ENCODE measurements at regions not wholly inside any gene's neighbourhood (a gene's known extent, or its start where the extent isn't known, plus 50 kb on each side); places are given as distances from the start of the nearest gene placed in this dataset.

DNA sequence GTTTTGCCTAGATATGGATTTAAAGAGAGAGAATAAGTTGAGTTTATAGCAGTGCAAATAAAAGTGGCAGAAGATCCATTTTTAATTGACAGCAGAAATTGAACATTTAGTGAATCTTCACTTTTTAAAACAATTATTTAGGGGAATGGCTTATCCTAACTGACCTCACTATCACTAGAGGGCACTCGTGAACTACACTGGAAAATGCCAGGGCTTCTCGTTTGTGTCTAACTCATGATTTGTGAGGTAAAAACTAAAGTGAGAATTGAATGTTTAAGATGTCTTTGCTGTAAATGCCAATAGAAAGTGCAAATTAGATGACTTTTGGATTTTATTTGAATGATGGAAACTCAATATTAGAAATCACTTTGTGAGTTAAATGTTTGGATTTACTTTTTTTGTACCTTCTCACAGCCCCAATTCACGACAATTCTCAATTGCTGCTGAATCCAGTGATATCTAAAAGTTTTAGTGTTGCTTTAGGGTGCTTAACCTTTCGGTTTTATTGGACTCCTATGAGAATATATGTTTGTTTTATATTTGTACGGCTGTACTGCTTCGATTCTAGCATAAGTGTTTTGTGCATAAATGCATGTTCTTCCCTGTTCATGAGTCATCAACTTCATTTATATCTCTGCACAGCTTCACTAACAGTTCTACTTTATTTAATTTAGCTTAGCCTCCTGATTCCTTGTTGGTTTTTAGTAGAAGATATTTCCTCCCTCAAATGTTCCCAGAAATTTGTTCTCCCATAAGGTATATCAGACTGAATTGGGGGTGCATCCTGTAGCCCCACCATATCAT is 462.1 kb downstream of the MFSD1 start:
- H3K4me2 ChIP-seq (ENCODE audit: low read length), result no peak overlapping the region
- H3K27ac ChIP-seq (ENCODE audit: low read depth, low read length), result no peak overlapping the region
- H3K9me2 ChIP-seq (replicated peaks; ENCODE audit: control insufficient read depth, low read length), result no peaks in the 10 kb centered on the region
- no peaks in the 10 kb centered on the region for H3K27me3 ChIP-seq (ENCODE audit: control insufficient read depth, low read length)
- no peaks in the 10 kb centered on the region for H3K36me3 ChIP-seq (ENCODE audit: control insufficient read depth, low read length)
- no peaks in the 10 kb centered on the region for H3K79me2 ChIP-seq (ENCODE audit: control insufficient read depth, low read length)
- no peaks in the 10 kb centered on the region for H3K9me3 ChIP-seq (ENCODE audit: control insufficient read depth, insufficient read depth, low read length)
- no peaks in the 10 kb centered on the region for H3F3A ChIP-seq (ENCODE audit: control insufficient read depth, insufficient read depth)
- TF ChIP-seq, protein P1, sequence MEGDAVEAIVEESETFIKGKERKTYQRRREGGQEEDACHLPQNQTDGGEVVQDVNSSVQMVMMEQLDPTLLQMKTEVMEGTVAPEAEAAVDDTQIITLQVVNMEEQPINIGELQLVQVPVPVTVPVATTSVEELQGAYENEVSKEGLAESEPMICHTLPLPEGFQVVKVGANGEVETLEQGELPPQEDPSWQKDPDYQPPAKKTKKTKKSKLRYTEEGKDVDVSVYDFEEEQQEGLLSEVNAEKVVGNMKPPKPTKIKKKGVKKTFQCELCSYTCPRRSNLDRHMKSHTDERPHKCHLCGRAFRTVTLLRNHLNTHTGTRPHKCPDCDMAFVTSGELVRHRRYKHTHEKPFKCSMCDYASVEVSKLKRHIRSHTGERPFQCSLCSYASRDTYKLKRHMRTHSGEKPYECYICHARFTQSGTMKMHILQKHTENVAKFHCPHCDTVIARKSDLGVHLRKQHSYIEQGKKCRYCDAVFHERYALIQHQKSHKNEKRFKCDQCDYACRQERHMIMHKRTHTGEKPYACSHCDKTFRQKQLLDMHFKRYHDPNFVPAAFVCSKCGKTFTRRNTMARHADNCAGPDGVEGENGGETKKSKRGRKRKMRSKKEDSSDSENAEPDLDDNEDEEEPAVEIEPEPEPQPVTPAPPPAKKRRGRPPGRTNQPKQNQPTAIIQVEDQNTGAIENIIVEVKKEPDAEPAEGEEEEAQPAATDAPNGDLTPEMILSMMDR (IDR thresholded peaks at IDR 0.05; ENCODE audit: low read depth, low read length, poor library complexity, severe bottlenecking), result peak; percentile 60
- no peak for TF ChIP-seq EZH2phosphoT487 (IDR thresholded peaks at IDR 0.05; ENCODE audit: borderline replicate concordance, low read length)
- H4K20me1 ChIP-seq (ENCODE audit: control insufficient read depth, insufficient read depth, low read depth, low read length), result no peaks in the 10 kb centered on the region
- no peaks in the 10 kb centered on the region for H3K4me1 ChIP-seq (ENCODE audit: control insufficient read depth, low read length)
- H3K4me3 ChIP-seq (ENCODE audit: low read length), result no peak overlapping the region

DNA sequence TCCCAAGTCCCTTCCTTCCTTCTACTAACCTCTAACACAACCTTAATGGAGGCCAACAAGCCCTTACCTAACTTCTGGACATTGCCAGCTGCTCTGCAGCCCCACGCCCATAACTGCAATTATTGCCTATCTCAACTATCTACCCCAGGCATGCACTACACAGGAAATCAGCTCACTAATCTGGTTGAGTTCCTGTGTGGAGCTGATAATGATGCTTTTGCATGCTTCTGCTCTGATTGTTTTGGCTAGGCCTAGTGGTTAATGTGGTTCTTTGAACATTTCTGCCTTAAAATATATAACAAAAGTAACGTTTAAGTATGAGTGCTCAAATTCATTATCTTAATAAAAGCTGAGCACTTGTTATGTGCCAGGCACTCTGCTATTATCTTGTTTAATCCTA is 463.9 kb downstream of the MFSD1 start:
- no peaks in the 10 kb centered on the region for H3K79me2 ChIP-seq (ENCODE audit: control insufficient read depth, low read length)
- H4K20me1 ChIP-seq (ENCODE audit: control insufficient read depth, insufficient read depth, low read depth, low read length), result no peaks in the 10 kb centered on the region
- no peaks in the 10 kb centered on the region for H3K36me3 ChIP-seq (ENCODE audit: control insufficient read depth, low read length)
- no peak overlapping the region for H3K4me3 ChIP-seq (ENCODE audit: low read length)
- no peaks in the 10 kb centered on the region for H3K9me3 ChIP-seq (ENCODE audit: control insufficient read depth, insufficient read depth, low read length)
- H3K4me1 ChIP-seq (ENCODE audit: control insufficient read depth, low read length), result no peaks in the 10 kb centered on the region
- no peak for TF ChIP-seq EZH2phosphoT487 (IDR thresholded peaks at IDR 0.05; ENCODE audit: borderline replicate concordance, low read length)
- TF ChIP-seq, protein P1 (IDR thresholded peaks at IDR 0.05; ENCODE audit: low read depth, low read length, poor library complexity, severe bottlenecking), result no peak
- H3K27ac ChIP-seq (ENCODE audit: low read depth, low read length), result no peak overlapping the region
- no peaks in the 10 kb centered on the region for H3K9me2 ChIP-seq (replicated peaks; ENCODE audit: control insufficient read depth, low read length)
- no peak overlapping the region for H3K4me2 ChIP-seq (ENCODE audit: low read length)
- H3F3A ChIP-seq (ENCODE audit: control insufficient read depth, insufficient read depth), result no peaks in the 10 kb centered on the region
- H3K27me3 ChIP-seq (ENCODE audit: control insufficient read depth, low read length), result no peaks in the 10 kb centered on the region

DNA sequence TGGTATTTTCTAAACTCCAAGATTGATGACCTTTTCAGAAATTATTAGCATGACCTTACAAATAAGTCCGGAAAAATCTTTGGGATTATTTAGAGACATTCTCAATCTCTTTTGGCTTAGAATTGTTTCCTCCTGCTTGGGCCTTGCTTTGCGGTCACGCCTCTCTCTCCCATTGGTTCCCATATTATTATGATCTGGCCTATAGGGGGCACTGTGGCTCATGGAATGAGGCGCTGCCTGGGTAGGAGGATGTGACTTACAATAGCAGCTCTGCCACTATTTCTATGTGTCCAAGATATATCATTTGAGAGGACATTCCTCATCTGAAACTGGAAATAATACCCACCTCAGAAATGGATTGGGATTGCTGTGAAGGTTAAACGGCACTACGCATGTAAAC is 464.9 kb downstream of the MFSD1 start:
- Histone ChIP-seq H3K27ac (ENCODE audit: low read depth, low read length) (no peak overlapping the region), H4K20me1 (ENCODE audit: control insufficient read depth, insufficient read depth, low read depth, low read length) (no peaks in the 10 kb centered on the region), H3K4me3 (ENCODE audit: low read length) (no peak overlapping the region), H3K27me3 (ENCODE audit: control insufficient read depth, low read length) (no peaks in the 10 kb centered on the region), H3K9me3 (ENCODE audit: control insufficient read depth, insufficient read depth, low read length) (no peaks in the 10 kb centered on the region), H3K4me1 (ENCODE audit: control insufficient read depth, low read length) (no peaks in the 10 kb centered on the region), H3K79me2 (ENCODE audit: control insufficient read depth, low read length) (no peaks in the 10 kb centered on the region), H3K9me2 (replicated peaks; ENCODE audit: control insufficient read depth, low read length) (no peaks in the 10 kb centered on the region), H3K4me2 (ENCODE audit: low read length) (no peak overlapping the region), H3F3A (ENCODE audit: control insufficient read depth, insufficient read depth) (no peaks in the 10 kb centered on the region), H3K36me3 (ENCODE audit: control insufficient read depth, low read length) (no peaks in the 10 kb centered on the region)
- TF ChIP-seq, protein P1 (IDR thresholded peaks at IDR 0.05; ENCODE audit: low read depth, low read length, poor library complexity, severe bottlenecking), result peak; percentile 67
- no peak for TF ChIP-seq EZH2phosphoT487 (IDR thresholded peaks at IDR 0.05; ENCODE audit: borderline replicate concordance, low read length)

All from DOHH2 (cell line).